Thyroid gland (tissue), 4 donors: ENCODE measurements at regions not wholly inside any gene's neighbourhood (a gene's known extent, or its start where the extent isn't known, plus 50 kb on each side); places are given as distances from the start of the nearest gene placed in this dataset.
"Not testable (repeated sequence)": the region's sequence is repeated elsewhere in the genome, so short reads cannot be mapped to it uniquely, and the experiment has no call there.

Experiments used
- CTCF ChIP-seq, 6 experiments: fragments of 200-600 bp in 3 of 6; fragments of 450-650 bp in 3 of 6; sonication (generic) in 3 of 6; IDR thresholded peaks; one replicate each; pipeline ENCODE4 v1.5.1; 2016 to 2019; ENCODE audit warnings: antibody characterized with exemption in 6 of 6, mild to moderate bottlenecking in 2 of 6, inconsistent platforms in 1 of 6, moderate library complexity in 1 of 6
- POLR2A ChIP-seq, 2 donors: fragments of 450-650 bp; IDR thresholded peaks; one replicate each; pipeline ENCODE4 v1.6.1; 2017; ENCODE audit warnings: antibody characterized with exemption in 2 of 2, mild to moderate bottlenecking in 2 of 2, moderate library complexity in 1 of 2

- TF ChIP-seq POLR2A, CTCF (IDR thresholded peaks at IDR 0.05): not testable (repeated sequence)
Observed at GRCh38 chr17:16857746-16858145, 114.2 kb downstream of the TNFRSF13B start.
